H1 (cell line): ENCODE measurements at regions not wholly inside any gene's neighbourhood (a gene's known extent, or its start where the extent isn't known, plus 50 kb on each side); places are given as distances from the start of the nearest gene placed in this dataset.

ENCODE experiments used
- CBX5 ChIP-seq: fragments of 300-800, 300-1000 bp; sonication (generic); IDR thresholded peaks from 2 replicates; pipeline ENCODE4 v1.7.1; 2016; ENCODE audit warnings: antibody characterized with exemption, low read length, low read depth
- CTBP2 ChIP-seq: IDR thresholded peaks from 2 replicates; pipeline ENCODE4 v1.7.0; 2011; ENCODE audit warnings: borderline replicate concordance, mild to moderate bottlenecking, moderate library complexity, mixed read lengths, low read length; ENCODE audit not compliant: insufficient read depth, insufficient read length
- CTCF ChIP-seq, 3 experiments: IDR thresholded peaks; 1 replicate in 2 of 3; 2 replicates in 1 of 3; pipeline versions ENCODE4 v1.5.1 to v1.6.1; 2011; ENCODE audit warnings: low read length in 3 of 3, mild to moderate bottlenecking in 3 of 3, inconsistent platforms in 2 of 3, low read depth in 1 of 3, moderate library complexity in 1 of 3; ENCODE audit not compliant: insufficient read depth in 1 of 3; ENCODE audit errors: control extremely low read depth in 1 of 3
- EP300 ChIP-seq, 2 experiments: IDR thresholded peaks; 1 replicate in 1 of 2; 2 replicates in 1 of 2; pipeline ENCODE4 v1.6.1; 2011 to 2012; ENCODE audit warnings: low read depth in 2 of 2, low read length in 2 of 2, mild to moderate bottlenecking in 2 of 2, borderline replicate concordance in 1 of 2, inconsistent platforms in 1 of 2, moderate library complexity in 1 of 2
- EZH2 ChIP-seq: fragments of 200-600 bp; sonication (generic); IDR thresholded peaks from 2 replicates; pipeline ENCODE4 v1.7.1; 2012; ENCODE audit warnings: low read depth, mild to moderate bottlenecking, moderate library complexity, low read length, inconsistent platforms; ENCODE audit not compliant: severe bottlenecking
- POLR2A ChIP-seq, 2 experiments: IDR thresholded peaks; 1 replicate in 1 of 2; 2 replicates in 1 of 2; pipeline ENCODE4 v1.6.1; 2011; ENCODE audit warnings: low read depth in 2 of 2, low read length in 2 of 2, mild to moderate bottlenecking in 2 of 2; ENCODE audit errors: control extremely low read depth in 1 of 2
- POLR2AphosphoS5 ChIP-seq: IDR thresholded peaks from 2 replicates; pipeline ENCODE4 v1.6.1; 2011; ENCODE audit warnings: low read depth, low read length
- RFX5 ChIP-seq: IDR thresholded peaks from 2 replicates; pipeline ENCODE4 v1.6.1; 2011; ENCODE audit warnings: low read depth, low read length, improper control_type of control experiment, borderline replicate concordance
- TF ChIP-seq, protein P1 (sequence below): IDR thresholded peaks from 2 replicates; pipeline ENCODE4 v1.6.1; 2012; ENCODE audit warnings: inconsistent platforms

GRCh38 chr1:244945109-244945671 is 80.8 kb upstream of the HNRNPU start:
- no peak for TF ChIP-seq POLR2AphosphoS5
- TF ChIP-seq EZH2: no peak
- TF ChIP-seq CBX5: no peak
- TF ChIP-seq CTCF (IDR thresholded peaks at IDR 0.05; ENCODE audit: control extremely low read depth in 1 of 3, insufficient read depth in 1 of 3, low read depth in 1 of 3, low read length in 3 of 3): no peak
- TF ChIP-seq, protein P1, sequence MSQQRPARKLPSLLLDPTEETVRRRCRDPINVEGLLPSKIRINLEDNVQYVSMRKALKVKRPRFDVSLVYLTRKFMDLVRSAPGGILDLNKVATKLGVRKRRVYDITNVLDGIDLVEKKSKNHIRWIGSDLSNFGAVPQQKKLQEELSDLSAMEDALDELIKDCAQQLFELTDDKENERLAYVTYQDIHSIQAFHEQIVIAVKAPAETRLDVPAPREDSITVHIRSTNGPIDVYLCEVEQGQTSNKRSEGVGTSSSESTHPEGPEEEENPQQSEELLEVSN: no peak
- no peak for TF ChIP-seq POLR2A (IDR thresholded peaks at IDR 0.05; ENCODE audit: control extremely low read depth in 1 of 2, low read depth in 2 of 2, low read length in 2 of 2)
- TF ChIP-seq CTBP2: no peak
- TF ChIP-seq RFX5: no peak
- no peak for TF ChIP-seq EP300 (IDR thresholded peaks at IDR 0.05; ENCODE audit: borderline replicate concordance in 1 of 2, low read depth in 2 of 2, low read length in 2 of 2)
